Keratinocyte (primary cell): ENCODE measurements at regions not wholly inside any gene's neighbourhood (a gene's known extent, or its start where the extent isn't known, plus 50 kb on each side); places are given as distances from the start of the nearest gene placed in this dataset.

ENCODE experiments used
- DNase-seq: peaks from one replicate; pipeline ENCODE4 v3.0.0-alpha.2; 2011; ENCODE audit warnings: low read depth, missing footprints, low spot score
- FAIRE-seq: peaks from 2 replicates; lab custom pipeline; 2011; peaks lifted over from hg19 to GRCh38; lab: Jason Lieb, UNC
- H2AFZ ChIP-seq: 2 replicates; pipeline ENCODE4 v1.6.0; 2012; ENCODE audit warnings: low read length, control low read depth, inconsistent platforms; ENCODE audit not compliant: control insufficient read depth
- H3K27ac ChIP-seq: 2 replicates; pipeline ENCODE4 v1.5.1; 2011; ENCODE audit warnings: low read length; ENCODE audit not compliant: control insufficient read depth, insufficient read depth
- H3K27me3 ChIP-seq: 3 replicates; pipeline ENCODE4 v1.6.0; 2011; ENCODE audit warnings: low read length; ENCODE audit not compliant: control insufficient read depth, insufficient read depth; ENCODE audit errors: extremely low read depth
- H3K36me3 ChIP-seq, 2 experiments: 2 replicates in 1 of 2; 3 replicates in 1 of 2; pipeline ENCODE4 v1.5.1; 2011; ENCODE audit warnings: low read length in 2 of 2, mild to moderate bottlenecking in 1 of 2; ENCODE audit not compliant: control insufficient read depth in 2 of 2, insufficient read depth in 2 of 2; ENCODE audit errors: extremely low read depth in 1 of 2
- H3K4me1 ChIP-seq: 3 replicates; pipeline ENCODE4 v1.5.1; 2011; ENCODE audit warnings: low read length; ENCODE audit not compliant: control insufficient read depth, insufficient read depth; ENCODE audit errors: extremely low read depth
- H3K4me2 ChIP-seq: 3 replicates; pipeline ENCODE4 v1.6.0; 2011; ENCODE audit warnings: low read depth, low read length; ENCODE audit not compliant: control insufficient read depth, insufficient read depth; ENCODE audit errors: extremely low read depth
- H3K4me3 ChIP-seq, 3 experiments: fragments of 200-600 bp in 1 of 3; sonication (generic) in 1 of 3; 2 replicates in 2 of 3; 3 replicates in 1 of 3; pipeline ENCODE4 v1.5.1; 2011 to 2016; ENCODE audit warnings: low read length in 3 of 3, mild to moderate bottlenecking in 3 of 3, control low read depth in 2 of 3, inconsistent platforms in 1 of 3, low read depth in 1 of 3, mixed read lengths in 1 of 3, mixed run types in 1 of 3, moderate library complexity in 1 of 3; ENCODE audit not compliant: control insufficient read depth in 2 of 3, insufficient read depth in 2 of 3; ENCODE audit errors: extremely low read depth in 1 of 3
- H3K79me2 ChIP-seq: 2 replicates; pipeline ENCODE4 v1.6.0; 2012; ENCODE audit warnings: low read length; ENCODE audit not compliant: control insufficient read depth, insufficient read depth
- H3K9ac ChIP-seq: 3 replicates; pipeline ENCODE4 v1.6.0; 2011; ENCODE audit warnings: low read length; ENCODE audit not compliant: control insufficient read depth, insufficient read depth; ENCODE audit errors: extremely low read depth
- H3K9me1 ChIP-seq: 3 replicates; pipeline ENCODE4 v1.6.0; 2011; ENCODE audit warnings: low read length; ENCODE audit not compliant: control insufficient read depth, insufficient read depth; ENCODE audit errors: extremely low read depth
- H3K9me3 ChIP-seq: 2 replicates; pipeline ENCODE4 v1.5.1; 2012; ENCODE audit warnings: low read depth, low read length; ENCODE audit not compliant: control insufficient read depth
- H4K20me1 ChIP-seq: 3 replicates; pipeline ENCODE4 v1.6.0; 2011; ENCODE audit warnings: low read length; ENCODE audit not compliant: control insufficient read depth, insufficient read depth; ENCODE audit errors: extremely low read depth
- CTCF ChIP-seq, 3 experiments: IDR thresholded peaks in 1 of 3; conservative IDR thresholded peaks in 1 of 3; optimal IDR thresholded peaks in 1 of 3; 2 replicates in 2 of 3; 3 replicates in 1 of 3; pipeline versions ENCODE3 to v1.5.1; 2011; ENCODE audit warnings: low read length in 3 of 3, mild to moderate bottlenecking in 3 of 3, moderate library complexity in 2 of 3, control low read depth in 1 of 3, inconsistent platforms in 1 of 3; ENCODE audit not compliant: insufficient read depth in 2 of 3; ENCODE audit errors: extremely low read depth in 1 of 3
- EZH2 ChIP-seq: IDR thresholded peaks from one replicate; pipeline ENCODE4 v1.6.1; 2012; ENCODE audit warnings: inconsistent platforms, mild to moderate bottlenecking, low read length, moderate library complexity
- dilution Hi-C: fragments of 300-500 bp; cut with MboI; formaldehyde crosslinking; loops from one replicate; pipeline ENCODE4 v1.7.0; 2020; ENCODE audit warnings: low sequenced_read_pairs; ENCODE audit not compliant: extremely low pct_ligation_motif_present

- Histone ChIP-seq H4K20me1 (no peaks in the 10 kb centered on the region), H3K9me1 (no peaks in the 10 kb centered on the region), H3K9ac (no peak overlapping the region), H3K27ac (no peak overlapping the region), H3K4me2 (no peak overlapping the region), H3K4me1 (peaks cover 29% of the 10 kb centered on the region), H3K27me3 (no peaks in the 10 kb centered on the region), H3K4me3 (no peak overlapping the region), H3K79me2 (no peaks in the 10 kb centered on the region), H3K36me3 (no peaks in the 10 kb centered on the region), H3K9me3 (no peaks in the 10 kb centered on the region), H2AFZ (no peak overlapping the region)
- FAIRE-seq = no peak
- TF ChIP-seq CTCF (optimal IDR thresholded peaks at IDR 0.05 in 1 of 3, IDR thresholded peaks at IDR 0.05 in 1 of 3, conservative IDR thresholded peaks at IDR 0.05 in 1 of 3; ENCODE audit: extremely low read depth in 1 of 3, insufficient read depth in 2 of 3, low read length in 3 of 3) = no peak
- no peak for TF ChIP-seq EZH2
- dilution Hi-C loops = no loop called here
- DNase-seq = no peak
These were observed 105.6 kb downstream of the EFNB1 start for GRCh38 chrX:68934421-68934820.

GRCh38 chrX:68932611-68933010, 103.8 kb downstream of the EFNB1 start:
- FAIRE-seq = no peak
- Histone ChIP-seq H2AFZ (no peak overlapping the region), H4K20me1 (no peaks in the 10 kb centered on the region), H3K36me3 (no peaks in the 10 kb centered on the region), H3K27ac (no peak overlapping the region), H3K4me3 (no peak overlapping the region), H3K27me3 (no peaks in the 10 kb centered on the region), H3K9ac (no peak overlapping the region), H3K4me1 (peaks cover 32% of the 10 kb centered on the region), H3K9me1 (no peaks in the 10 kb centered on the region), H3K79me2 (no peaks in the 10 kb centered on the region), H3K4me2 (no peak overlapping the region), H3K9me3 (no peaks in the 10 kb centered on the region)
- no peak for DNase-seq
- TF ChIP-seq CTCF (optimal IDR thresholded peaks at IDR 0.05 in 1 of 3, IDR thresholded peaks at IDR 0.05 in 1 of 3, conservative IDR thresholded peaks at IDR 0.05 in 1 of 3; ENCODE audit: extremely low read depth in 1 of 3, insufficient read depth in 2 of 3, low read length in 3 of 3) (no peak), EZH2 (no peak)
- dilution Hi-C loops = no loop called here
